Stimulated activated CD4-positive, alpha-beta T cell treated with anti-CD3 and anti-CD28 coated beads, Interleukin-4, amount 100 ng/mL, for 48 hours (primary cell): ENCODE measurements at regions not wholly inside any gene's neighbourhood (a gene's known extent, or its start where the extent isn't known, plus 50 kb on each side); places are given as distances from the start of the nearest gene placed in this dataset.

Source experiments
- DNase-seq, 2 donors: peaks; one replicate each; pipeline ENCODE4 v3.0.0-alpha.2; 2020; ENCODE audit warnings: low read depth in 2 of 2

DNA sequence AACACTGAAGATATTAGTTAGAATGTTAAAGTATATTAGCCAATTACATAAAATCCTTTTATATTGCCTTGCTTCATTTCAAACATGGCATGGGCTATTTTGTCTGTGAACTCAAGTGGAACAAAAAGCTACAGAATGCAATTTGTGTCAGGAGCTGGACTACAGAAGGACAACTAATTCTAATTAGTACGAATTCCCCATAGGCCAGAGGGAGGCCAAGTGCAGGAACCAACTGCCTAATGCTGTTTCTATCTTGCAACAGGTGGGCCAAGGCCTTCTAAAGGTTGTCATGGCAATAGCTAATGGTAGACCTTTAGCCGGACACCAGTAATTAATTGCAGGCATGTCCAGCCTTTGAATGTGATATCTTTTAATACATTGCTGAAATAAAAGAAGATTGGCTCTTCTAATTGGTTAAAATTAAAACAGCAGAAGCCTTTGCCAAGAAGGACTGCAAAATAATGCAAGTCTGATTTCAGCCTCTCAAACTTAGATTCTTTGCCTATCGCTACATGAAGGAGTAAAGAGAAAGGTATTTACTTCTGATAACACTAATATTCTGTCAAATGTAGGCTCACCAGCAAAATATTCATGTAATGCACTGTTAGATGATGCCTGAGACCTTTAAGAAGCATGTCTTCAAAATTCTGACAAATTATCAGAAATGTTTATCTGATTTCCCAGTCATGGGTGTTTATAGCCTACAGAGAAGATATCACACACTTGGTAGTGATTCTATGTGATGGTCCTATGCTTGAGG is 232.1 kb downstream of the LMO4 start:
- no peak for DNase-seq

DNA sequence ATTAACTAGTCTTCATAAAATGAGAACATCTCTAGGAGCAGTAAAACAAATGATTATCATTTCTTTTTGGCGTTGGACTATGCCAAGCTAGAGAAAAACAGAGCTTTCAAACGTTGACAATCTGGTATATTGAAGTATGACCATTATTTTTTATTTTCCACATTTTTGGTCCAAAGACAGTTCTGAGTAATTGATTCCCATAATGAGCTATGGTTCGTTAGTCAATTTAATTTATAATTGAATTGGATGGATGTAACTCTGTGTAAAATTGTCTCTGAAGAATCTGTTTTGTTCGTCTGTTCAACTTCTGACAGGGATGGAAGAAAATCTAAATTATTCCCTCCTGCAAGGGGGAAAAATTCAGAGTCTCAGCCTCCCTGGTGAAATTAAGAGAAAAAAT is 234.5 kb downstream of the LMO4 start:
- DNase-seq = no peak

DNA sequence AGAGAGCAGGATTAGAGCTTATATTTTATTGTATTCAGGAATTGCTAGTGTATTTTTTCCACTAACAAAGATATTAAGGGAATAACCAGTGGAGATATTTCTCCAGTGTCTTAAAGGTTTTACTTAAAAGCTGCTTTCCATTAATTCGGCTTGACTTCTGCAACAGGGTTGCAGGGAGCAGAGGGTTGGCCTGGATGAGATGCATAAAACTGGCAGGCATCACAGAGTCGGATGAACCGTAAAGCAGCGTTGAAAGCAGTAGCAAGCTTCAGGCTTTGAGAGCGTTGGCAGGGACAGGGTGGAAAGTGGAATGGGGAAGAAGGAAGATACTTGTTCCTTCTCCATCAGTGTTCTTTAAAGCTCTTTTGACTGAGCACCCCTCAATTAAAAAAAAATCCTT is 237.2 kb downstream of the LMO4 start:
- DNase-seq = no peak

DNA sequence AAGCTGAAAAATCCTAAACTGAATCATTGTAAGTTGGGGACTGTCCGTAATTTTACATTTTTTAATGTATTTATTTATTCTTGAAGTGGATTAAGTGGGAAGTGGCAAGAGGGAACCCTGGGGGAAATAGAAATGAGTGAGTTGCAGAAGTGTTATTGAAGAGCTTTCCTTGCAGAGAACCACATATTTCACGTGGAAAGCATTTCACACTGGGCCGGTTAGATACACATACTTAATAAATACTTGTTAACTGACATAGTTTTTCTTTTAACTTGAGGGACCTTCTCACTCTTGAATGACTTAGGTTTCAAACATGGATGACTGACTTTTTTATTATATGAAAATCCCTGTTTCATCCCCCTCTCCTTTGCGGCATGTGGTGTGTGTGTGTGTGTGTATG is 239.3 kb downstream of the LMO4 start:
- no peak for DNase-seq

DNA sequence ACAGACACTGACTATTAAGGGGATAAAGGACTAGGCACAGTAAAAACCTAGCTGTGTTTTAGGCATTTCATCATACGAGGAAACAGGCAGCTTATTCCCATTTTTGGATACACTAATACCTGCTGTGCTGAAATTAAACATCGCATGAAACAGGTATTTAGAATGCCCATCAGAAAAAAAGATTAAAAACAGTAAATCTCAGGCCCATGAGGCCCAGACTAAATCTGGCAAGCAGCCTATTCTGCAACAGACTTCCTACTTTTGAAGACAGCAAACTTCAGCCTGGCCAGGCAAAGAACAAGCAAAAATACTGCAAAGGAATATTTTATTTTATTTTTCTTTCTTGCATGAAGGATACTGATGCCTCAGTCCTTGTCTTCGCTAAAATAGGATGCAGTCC is 240.2 kb downstream of the LMO4 start:
- DNase-seq = no peak

DNA sequence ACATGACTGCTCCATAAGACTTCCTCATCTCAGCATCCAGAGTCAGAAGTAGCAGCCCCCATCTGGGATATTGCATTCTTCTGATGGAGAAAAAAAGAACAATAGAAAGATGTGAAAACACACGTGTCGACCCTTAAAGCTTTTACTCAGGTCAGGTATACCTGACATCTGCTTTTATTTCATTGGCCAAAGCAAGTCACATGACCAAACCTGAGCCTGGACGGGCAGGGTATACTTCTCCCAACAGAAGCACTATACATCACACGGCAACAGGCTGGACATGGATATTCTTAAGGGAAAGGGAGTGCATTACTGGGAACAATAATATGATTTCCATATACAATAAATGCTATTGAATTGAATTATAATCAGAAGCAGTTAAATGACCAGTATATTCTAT is 243.3 kb downstream of the LMO4 start:
- no peak for DNase-seq

DNA sequence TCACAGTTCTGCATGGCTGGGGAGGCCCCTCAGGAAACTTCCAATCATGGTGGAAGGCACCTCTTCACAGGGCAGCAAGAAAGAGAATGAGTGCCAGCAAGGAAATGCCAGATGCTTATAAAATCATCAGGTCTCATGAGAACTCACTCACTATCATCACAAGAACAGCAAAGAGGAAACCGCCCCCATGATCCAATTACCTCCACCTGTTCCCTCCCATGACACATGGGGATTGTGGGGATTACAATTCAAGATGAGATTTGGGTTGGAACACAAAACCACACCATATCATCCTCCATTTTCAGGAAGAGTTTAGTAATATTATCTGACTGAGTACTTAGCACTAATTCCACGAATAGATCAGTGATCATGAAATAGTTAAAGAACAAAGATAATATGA is 244.2 kb downstream of the LMO4 start:
- DNase-seq = no peak

DNA sequence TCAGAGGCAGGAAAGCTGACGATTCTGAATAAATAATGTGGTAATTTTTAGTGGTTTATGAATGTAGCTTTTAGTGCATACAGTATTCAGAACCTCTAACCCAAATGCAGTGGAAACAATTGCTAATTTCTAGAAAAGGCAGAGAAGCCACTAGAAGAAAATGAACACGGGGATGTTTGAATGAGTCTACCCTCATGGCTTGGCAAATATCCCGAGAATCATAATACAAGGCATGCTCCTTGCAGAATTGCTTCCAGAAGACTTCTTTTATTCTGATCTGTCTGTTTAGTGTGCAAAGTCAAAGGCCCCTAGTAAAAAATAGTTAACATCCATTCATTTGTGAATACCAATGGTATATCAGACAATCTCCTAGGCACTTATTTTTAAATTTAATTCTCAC is 246.8 kb downstream of the LMO4 start:
- no peak for DNase-seq

DNA sequence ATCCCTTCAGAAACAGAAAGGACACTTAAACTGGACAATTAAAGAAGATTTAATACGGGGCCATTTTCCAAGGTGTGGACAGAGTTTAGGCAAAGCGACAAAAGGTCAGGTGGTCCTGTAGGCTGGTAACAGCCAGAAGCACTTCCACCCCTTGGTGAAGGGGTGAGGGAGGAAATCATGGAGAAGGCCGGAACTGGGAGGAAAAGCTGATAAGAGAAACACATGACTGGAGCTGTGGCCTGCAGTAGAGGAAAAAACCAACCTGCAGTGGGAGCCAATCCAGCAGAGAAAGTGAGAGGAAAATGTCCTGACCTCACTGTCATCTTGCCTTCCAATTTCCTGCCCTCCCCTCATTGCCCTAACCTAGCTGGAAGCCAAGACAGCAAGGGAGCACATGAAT is 249.8 kb downstream of the LMO4 start:
- no peak for DNase-seq

DNA sequence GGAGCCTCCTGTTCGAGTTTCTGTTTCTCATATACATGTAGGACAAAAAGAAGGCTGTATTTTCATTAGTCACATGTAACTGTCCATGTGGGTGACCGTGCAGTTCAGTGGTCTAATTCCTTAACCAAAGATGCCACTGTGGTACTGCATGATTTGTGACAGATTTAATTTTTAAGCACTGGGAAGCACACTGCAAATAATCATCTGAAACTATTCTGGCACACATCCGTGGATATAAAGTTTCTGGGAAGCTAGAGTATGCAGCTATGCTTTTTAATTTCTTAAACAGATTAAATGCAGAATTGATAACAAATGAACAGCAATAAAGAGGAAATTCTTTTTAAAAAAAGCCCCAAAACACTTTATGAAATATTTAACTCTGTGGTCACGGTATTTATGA is 254.8 kb downstream of the LMO4 start:
- DNase-seq = no peak

DNA sequence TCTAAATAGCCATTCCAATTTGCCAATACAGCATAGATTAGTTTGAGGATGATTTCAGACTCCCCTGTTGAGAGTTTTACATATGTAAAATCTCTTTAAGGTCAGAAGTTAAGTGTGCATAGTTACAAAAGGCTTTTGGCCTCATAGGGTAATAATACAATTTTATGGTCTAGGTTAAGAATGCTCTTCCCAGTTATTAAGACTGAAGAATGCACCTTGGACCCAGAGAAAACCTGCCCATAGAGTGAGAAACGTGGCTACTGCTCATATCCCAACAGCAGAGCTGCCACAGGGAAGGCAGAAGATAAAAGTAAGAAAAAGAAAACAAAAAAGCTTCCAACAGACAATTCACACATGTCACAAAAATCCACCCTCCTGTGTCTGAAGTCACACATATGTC is 255.9 kb downstream of the LMO4 start:
- no peak for DNase-seq

DNA sequence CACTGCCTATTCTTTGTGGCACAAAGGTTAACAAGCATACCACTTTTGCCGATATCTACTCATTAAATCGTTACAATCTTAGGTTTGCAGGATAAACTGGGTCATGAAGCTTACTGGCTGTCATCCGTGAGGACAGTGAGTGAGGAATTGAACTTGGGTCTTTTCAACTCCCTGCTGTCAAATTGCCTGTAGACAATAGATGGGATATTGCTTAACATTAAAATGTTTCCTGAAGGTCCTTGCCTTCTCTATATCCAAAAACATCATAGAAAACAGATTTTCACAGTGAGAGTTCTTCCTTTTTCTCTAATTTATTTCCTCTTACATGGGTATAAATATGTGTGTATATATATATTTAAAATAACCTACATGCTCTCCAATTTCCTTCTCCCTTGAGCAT is 257.8 kb downstream of the LMO4 start:
- no peak for DNase-seq

DNA sequence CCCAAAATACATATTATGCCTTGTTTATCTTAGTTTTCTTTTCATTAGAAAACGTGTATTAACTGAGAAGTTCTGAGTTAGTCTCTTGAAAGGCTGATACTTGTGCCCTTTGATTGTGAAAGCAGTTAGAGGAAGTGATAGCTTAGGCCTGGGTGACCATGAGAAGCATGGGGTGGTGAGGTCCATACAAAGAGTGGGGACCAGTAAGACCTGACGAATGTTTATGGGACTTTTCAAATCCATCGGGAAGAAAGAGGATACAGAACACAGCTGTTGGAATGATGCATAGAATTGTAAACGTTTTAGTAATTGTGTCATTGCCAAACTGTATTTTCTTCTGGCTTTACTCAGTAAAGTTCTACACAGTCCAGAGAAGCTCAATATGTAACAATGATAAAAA is 259.8 kb downstream of the LMO4 start:
- no peak for DNase-seq

DNA sequence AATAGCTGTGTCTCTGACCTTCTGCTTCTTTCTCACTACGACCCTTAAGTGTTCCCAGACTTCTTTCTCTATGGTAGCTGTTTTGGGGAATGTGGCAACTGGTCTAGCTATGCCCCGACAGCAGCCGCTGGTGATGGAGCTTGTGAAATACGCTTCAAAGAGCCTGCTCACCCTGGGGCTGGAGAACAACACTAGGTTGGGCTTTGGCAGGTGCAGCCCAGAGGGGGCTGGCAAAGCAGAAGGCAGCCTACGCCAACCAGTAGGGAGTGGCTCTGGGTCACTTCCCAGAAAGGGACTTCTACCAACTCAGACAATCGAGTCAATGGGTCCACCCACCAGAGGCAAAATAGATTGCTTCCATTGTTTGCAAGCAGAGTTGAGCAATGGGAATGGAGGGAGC is 262.8 kb downstream of the LMO4 start:
- no peak for DNase-seq

DNA sequence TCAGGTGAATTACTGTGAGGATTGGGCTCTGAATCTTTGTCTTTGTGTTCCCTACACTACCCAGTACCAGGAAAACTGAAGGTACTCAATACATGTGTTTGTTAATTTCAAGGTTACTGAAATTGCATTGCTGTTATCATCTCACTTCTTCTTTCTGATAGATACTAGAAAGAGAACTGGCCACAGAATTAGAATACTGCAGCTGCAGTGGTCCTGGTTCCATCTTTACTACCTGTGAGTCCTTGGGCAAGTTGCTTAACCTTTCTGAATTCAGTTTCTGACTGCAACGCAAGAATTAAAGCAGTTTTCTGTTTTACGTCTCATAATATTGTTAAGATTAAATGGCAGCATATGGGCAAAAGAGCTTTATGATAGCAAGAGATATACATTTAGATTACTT is 263.5 kb downstream of the LMO4 start:
- no peak for DNase-seq

DNA sequence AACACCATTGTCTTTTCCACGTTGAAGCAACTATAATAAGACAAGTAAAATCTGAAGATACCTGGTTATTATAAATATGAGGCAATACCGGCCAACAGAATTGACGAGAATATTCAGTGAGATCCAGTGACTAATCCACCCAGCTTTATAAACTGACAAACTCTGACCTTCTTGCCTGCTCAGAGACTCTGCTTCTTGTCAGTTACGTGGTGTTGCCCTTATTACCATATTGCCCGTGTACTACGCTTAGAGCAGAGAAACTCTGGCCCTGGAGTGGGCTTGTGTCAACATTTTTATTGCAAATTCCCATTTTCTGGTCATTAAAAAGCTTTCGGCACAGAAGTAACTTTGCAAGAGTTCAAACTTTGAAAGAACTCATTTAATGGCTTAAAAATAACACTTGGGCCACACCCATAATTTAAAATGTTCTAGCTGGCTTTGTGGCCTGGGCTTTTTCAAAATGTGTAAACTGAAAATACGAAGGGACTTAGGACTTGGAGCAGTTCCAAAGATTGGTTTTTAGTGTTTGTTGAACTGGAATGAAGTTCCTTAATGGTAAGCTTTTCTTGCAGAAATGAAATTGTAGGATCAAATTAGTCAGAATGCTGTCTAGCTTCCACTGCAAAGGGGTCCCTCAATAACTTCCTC is 266.2 kb downstream of the LMO4 start:
- no peak for DNase-seq

DNA sequence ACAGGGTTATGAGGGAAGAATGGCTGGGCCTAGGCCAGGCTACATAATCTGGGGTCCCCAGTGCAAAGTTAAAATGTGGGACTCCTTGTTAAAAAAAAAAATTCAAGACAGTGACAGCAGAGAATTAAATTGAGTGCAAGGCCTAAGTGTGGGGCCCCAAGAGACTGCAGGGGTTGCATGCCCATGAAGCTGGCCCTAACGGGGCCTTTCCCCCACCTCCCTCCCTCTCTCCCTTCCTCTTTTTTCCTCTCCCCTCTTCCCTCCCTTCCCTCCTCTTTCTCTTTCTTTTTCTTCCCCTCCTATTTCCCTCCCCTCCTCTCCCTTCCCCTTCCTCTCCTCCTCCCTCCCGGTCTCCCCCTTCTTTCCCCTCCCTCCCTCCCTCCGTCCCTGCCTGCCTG is 266.7 kb downstream of the LMO4 start:
- no peak for DNase-seq

DNA sequence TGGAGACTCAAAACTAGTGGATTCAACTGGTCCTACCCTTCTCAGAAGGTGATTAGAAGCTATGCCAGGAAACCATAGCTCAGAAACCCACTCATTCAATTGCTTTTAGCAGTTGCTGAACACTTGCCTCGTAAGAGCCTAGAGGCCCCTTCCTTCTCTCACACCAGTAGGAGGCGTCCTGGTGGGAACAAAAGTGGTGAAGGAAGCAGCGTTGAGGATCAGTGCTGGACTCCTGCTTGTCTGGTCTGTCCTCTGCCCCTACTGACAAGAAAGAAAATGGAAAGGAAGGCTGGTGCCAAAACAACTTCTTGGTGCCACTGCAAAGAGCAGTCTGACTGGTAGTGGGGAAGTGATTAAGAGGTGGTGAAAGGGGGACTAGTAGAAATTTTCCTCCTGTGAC is 269.7 kb downstream of the LMO4 start:
- DNase-seq = no peak

DNA sequence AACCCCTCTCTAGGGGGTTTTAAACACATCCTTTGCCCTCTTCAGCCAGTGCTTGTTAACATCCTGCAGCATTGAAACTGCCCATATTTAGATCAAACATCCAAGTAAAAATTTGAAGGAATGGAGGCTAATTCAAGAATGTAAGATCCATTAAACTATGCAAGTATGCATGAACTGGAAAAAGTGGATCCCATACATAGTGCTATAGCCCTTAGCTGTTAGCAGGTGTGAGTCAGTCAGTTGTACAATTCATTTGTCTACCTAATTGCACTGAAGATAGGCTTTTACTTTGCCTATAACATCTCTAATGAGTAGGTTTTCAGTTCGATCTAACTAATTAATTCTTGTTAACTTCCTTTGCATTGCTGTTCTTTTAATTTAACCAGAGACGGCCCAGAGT is 270.9 kb downstream of the LMO4 start:
- DNase-seq = no peak

DNA sequence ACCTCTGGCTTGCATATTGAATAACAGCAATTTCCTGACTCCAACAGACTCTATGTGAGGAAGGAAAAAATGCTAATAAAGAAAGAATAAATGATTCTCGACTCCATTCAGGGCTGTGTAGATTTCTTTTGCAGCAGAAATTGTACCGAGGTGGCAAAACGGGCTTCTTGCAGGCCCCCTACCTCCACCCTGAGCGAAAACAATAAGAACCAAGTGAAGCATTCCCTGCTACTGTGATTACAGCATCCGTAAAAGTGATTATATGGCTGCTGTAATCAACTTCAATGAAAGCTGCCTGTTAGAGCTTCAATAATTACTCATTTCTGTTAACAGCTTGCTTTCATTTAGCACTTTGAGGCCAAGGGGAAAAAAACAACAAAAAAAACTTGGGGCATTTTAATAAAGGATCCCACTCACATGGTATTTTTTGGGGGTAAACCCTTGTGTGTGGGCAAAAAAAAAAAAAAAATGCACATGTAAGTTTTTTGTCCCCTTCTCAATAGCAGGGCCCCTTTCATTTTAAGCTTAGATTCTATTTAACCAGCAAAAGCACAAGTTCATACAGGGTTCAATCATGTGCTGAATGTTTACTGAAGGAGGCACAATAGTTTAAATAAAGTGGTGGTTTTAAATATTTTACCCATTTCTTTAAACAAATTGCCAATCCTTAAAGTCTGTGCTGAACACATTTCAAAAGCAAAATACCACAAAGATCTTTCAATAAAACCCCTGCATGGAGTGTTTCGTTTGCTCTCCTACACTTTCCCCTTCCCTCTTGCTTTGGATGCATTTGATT is 271.6 kb downstream of the LMO4 start:
- DNase-seq = no peak

DNA sequence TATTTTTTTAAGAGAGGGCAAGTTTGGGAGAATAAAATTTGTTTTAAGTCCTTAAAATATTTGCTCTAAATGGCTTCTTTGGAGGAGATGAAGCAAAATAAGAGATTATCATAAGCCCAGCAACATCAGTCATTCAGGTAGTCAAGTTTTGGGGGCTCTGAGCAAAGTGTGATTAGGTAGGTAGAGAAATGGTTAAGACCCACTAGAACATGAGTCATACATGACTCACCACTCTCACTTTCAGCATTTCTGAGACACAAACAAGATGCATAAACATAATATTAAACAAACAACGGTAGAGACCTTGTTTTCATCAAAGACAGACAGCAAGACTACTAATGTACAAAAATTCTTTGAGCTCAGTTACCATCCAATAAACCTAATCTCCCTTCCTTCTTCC is 272.2 kb downstream of the LMO4 start:
- DNase-seq = no peak

DNA sequence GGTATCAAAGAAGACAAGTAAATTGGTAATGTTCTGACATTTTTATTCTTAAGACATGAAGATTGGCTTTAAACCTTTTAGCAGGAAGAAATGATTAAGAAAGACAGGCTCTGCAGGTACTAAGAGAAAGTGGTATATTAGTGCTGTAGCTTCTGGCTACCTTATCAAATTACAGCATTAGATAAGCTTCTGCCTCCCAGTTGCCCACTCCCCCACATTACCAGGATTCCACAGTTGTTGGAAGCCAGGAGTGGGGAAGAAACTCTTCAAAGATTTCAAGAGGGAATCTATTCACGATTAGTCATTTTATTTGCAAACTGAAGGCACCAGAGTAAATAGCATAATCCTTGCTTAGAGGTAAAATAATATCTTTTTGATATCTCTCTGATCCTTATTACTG is 274.9 kb downstream of the LMO4 start:
- no peak for DNase-seq

DNA sequence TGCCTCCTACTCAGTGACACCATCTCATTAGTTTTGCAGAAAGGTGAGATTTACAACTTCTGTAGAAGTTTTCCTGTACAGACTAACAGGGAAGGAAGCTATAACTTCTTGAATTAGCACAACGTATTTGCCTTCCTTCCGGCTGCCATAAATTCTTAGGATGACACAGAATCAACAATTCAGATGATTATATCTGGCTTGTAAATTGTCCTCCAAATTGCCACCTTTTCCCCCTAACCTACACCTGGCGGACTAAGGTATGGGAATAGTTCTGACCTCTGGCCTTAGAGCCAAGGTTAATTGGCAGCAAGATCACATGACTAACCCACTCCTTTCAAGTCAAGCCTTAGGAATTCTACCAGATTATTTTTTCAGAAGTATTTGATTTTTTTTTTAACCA is 284.3 kb downstream of the LMO4 start:
- no peak for DNase-seq
